LNCaP clone FGC (cell line): ENCODE measurements at regions not wholly inside any gene's neighbourhood (a gene's known extent, or its start where the extent isn't known, plus 50 kb on each side); places are given as distances from the start of the nearest gene placed in this dataset.

Experiments
- DNase-seq: peaks from one replicate; pipeline ENCODE4 v3.0.0-alpha.2; 2011; ENCODE audit warnings: low read depth
- H3K4me3 ChIP-seq: 2 replicates; pipeline ENCODE4 v1.5.1; 2011; ENCODE audit warnings: mild to moderate bottlenecking, low read depth, low read length, control low read depth
- TF ChIP-seq, protein P1 (sequence below): IDR thresholded peaks from 2 replicates; pipeline ENCODE4 v1.5.1; 2012; ENCODE audit warnings: mild to moderate bottlenecking; ENCODE audit not compliant: control insufficient read depth, insufficient read depth; ENCODE audit errors: extremely low read depth

GRCh38 chr14:43651185-43651787, 855.8 kb downstream of the FSCB start:
- no peak overlapping the region for H3K4me3 ChIP-seq
- TF ChIP-seq, protein P1, sequence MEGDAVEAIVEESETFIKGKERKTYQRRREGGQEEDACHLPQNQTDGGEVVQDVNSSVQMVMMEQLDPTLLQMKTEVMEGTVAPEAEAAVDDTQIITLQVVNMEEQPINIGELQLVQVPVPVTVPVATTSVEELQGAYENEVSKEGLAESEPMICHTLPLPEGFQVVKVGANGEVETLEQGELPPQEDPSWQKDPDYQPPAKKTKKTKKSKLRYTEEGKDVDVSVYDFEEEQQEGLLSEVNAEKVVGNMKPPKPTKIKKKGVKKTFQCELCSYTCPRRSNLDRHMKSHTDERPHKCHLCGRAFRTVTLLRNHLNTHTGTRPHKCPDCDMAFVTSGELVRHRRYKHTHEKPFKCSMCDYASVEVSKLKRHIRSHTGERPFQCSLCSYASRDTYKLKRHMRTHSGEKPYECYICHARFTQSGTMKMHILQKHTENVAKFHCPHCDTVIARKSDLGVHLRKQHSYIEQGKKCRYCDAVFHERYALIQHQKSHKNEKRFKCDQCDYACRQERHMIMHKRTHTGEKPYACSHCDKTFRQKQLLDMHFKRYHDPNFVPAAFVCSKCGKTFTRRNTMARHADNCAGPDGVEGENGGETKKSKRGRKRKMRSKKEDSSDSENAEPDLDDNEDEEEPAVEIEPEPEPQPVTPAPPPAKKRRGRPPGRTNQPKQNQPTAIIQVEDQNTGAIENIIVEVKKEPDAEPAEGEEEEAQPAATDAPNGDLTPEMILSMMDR = no peak
- no peak for DNase-seq

DNA sequence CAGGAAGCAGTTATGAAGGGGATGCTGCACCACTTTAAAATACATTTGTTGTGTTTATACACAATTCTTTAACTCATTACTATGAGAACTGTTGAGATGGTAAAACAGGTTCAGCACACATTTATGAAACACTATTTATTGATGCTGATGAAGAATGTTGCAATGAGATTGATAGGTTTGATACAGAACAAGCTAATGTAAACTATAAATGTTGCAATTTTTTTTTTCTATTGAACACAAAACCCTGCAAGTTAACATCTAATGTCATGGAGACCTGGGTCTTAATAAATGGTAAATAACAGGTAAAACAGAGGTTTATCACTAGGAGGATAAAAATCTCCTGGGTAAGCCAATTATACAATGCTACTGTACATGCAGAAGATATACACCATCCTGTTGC, 857.6 kb downstream of the FSCB start:
- TF ChIP-seq, protein P1 = no peak
- no peak for DNase-seq
- H3K4me3 ChIP-seq = no peak overlapping the region

DNA sequence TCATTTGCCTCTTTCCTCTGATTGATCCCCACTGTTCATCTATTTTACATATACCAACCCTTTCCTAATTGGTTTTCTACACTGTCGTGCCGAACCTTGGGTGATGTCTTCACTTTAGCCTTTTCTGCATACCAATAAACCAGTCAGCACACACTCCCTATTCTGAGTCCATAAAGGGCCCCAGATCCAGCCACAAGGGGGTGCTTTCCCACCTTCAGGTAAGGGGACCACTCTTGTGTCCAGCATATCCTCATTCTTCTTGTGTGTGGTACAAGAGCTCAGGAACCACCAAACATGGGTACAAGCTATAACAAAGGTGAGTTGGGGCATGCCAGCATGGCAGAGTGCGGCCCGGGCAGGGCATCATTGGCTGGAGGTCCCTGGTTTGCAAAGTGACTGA, 859.8 kb downstream of the FSCB start:
- TF ChIP-seq, protein P1 = no peak
- no peak overlapping the region for H3K4me3 ChIP-seq
- DNase-seq = no peak

GRCh38 chr14:43640718-43641267, 866.3 kb downstream of the FSCB start:
- TF ChIP-seq, protein P1 = no peak
- DNase-seq = no peak
- H3K4me3 ChIP-seq = no peak overlapping the region

- TF ChIP-seq, protein P1 = no peak
- DNase-seq = no peak
- H3K4me3 ChIP-seq = no peak overlapping the region
Observed at GRCh38 chr14:43625294-43625693, 881.8 kb downstream of the FSCB start.

DNA sequence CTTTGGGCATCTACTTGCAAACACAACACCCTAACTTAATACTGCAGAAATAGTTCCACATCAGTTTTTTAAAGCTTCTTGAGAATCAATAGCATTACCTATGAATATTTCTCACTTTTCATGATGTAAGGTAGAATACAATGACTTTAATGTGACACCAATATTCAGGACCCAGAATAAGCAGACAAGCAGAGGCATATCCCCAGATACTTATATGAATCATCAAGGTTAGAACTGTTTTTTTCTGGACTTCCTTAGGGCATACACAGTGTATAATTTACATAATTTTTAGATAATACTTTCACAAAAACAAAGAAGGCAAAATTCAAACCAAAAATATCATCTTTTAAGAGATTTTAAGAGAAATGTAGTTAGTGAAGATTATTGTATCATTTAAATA, 885.8 kb downstream of the FSCB start:
- no peak overlapping the region for H3K4me3 ChIP-seq
- DNase-seq = no peak
- TF ChIP-seq, protein P1 = no peak
